ENCODE measurements at regions not wholly inside any gene's neighbourhood (a gene's known extent, or its start where the extent isn't known, plus 50 kb on each side); places are given as distances from the start of the nearest gene placed in this dataset.

GRCh38 chr11:109750964-109751363, 329.0 kb downstream of the C11orf87 start:
- TF ChIP-seq, protein P1, sequence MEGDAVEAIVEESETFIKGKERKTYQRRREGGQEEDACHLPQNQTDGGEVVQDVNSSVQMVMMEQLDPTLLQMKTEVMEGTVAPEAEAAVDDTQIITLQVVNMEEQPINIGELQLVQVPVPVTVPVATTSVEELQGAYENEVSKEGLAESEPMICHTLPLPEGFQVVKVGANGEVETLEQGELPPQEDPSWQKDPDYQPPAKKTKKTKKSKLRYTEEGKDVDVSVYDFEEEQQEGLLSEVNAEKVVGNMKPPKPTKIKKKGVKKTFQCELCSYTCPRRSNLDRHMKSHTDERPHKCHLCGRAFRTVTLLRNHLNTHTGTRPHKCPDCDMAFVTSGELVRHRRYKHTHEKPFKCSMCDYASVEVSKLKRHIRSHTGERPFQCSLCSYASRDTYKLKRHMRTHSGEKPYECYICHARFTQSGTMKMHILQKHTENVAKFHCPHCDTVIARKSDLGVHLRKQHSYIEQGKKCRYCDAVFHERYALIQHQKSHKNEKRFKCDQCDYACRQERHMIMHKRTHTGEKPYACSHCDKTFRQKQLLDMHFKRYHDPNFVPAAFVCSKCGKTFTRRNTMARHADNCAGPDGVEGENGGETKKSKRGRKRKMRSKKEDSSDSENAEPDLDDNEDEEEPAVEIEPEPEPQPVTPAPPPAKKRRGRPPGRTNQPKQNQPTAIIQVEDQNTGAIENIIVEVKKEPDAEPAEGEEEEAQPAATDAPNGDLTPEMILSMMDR (conservative IDR thresholded peaks at IDR 0.05; ENCODE audit: low read depth in 2 of 2), result no peak
- TF ChIP-seq, protein P2, sequence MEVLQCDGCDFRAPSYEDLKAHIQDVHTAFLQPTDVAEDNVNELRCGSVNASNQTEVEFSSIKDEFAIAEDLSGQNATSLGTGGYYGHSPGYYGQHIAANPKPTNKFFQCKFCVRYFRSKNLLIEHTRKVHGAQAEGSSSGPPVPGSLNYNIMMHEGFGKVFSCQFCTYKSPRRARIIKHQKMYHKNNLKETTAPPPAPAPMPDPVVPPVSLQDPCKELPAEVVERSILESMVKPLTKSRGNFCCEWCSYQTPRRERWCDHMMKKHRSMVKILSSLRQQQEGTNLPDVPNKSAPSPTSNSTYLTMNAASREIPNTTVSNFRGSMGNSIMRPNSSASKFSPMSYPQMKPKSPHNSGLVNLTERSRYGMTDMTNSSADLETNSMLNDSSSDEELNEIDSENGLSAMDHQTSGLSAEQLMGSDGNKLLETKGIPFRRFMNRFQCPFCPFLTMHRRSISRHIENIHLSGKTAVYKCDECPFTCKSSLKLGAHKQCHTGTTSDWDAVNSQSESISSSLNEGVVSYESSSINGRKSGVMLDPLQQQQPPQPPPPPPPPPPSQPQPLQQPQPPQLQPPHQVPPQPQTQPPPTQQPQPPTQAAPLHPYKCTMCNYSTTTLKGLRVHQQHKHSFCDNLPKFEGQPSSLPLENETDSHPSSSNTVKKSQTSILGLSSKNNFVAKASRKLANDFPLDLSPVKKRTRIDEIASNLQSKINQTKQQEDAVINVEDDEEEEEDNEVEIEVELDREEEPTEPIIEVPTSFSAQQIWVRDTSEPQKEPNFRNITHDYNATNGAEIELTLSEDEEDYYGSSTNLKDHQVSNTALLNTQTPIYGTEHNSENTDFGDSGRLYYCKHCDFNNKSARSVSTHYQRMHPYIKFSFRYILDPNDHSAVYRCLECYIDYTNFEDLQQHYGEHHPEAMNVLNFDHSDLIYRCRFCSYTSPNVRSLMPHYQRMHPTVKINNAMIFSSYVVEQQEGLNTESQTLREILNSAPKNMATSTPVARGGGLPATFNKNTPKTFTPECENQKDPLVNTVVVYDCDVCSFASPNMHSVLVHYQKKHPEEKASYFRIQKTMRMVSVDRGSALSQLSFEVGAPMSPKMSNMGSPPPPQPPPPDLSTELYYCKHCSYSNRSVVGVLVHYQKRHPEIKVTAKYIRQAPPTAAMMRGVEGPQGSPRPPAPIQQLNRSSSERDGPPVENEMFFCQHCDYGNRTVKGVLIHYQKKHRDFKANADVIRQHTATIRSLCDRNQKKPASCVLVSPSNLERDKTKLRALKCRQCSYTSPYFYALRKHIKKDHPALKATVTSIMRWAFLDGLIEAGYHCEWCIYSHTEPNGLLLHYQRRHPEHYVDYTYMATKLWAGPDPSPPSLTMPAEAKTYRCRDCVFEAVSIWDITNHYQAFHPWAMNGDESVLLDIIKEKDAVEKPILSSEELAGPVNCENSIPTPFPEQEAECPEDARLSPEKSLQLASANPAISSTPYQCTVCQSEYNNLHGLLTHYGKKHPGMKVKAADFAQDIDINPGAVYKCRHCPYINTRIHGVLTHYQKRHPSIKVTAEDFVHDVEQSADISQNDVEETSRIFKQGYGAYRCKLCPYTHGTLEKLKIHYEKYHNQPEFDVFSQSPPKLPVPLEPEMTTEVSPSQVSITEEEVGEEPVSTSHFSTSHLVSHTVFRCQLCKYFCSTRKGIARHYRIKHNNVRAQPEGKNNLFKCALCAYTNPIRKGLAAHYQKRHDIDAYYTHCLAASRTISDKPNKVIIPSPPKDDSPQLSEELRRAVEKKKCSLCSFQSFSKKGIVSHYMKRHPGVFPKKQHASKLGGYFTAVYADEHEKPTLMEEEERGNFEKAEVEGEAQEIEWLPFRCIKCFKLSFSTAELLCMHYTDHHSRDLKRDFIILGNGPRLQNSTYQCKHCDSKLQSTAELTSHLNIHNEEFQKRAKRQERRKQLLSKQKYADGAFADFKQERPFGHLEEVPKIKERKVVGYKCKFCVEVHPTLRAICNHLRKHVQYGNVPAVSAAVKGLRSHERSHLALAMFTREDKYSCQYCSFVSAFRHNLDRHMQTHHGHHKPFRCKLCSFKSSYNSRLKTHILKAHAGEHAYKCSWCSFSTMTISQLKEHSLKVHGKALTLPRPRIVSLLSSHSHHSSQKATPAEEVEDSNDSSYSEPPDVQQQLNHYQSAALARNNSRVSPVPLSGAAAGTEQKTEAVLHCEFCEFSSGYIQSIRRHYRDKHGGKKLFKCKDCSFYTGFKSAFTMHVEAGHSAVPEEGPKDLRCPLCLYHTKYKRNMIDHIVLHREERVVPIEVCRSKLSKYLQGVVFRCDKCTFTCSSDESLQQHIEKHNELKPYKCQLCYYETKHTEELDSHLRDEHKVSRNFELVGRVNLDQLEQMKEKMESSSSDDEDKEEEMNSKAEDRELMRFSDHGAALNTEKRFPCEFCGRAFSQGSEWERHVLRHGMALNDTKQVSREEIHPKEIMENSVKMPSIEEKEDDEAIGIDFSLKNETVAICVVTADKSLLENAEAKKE (CRISPR knock-in tag; IDR thresholded peaks at IDR 0.05), result no peak
- TF ChIP-seq REST (IDR thresholded peaks at IDR 0.05; ENCODE audit: unreplicated experiment) (no peak), JUNB (IDR thresholded peaks at IDR 0.05; ENCODE audit: unreplicated experiment) (no peak), POLR2AphosphoS5 (IDR thresholded peaks at IDR 0.05; ENCODE audit: low read depth) (no peak), EZH2 (IDR thresholded peaks at IDR 0.05; ENCODE audit: low read depth, unreplicated experiment) (no peak), CREB1 (CRISPR knock-in tag; IDR thresholded peaks at IDR 0.05; ENCODE audit: low read depth) (no peak), NANOG (IDR thresholded peaks at IDR 0.05; ENCODE audit: borderline replicate concordance) (no peak), EZH2phosphoT487 (IDR thresholded peaks at IDR 0.05; ENCODE audit: unreplicated experiment) (no peak), ZNF331 (CRISPR knock-in tag; IDR thresholded peaks at IDR 0.05; ENCODE audit: low read depth) (no peak), STAT1 (IDR thresholded peaks at IDR 0.05; ENCODE audit: unreplicated experiment) (no peak)
- TF ChIP-seq, protein P3, sequence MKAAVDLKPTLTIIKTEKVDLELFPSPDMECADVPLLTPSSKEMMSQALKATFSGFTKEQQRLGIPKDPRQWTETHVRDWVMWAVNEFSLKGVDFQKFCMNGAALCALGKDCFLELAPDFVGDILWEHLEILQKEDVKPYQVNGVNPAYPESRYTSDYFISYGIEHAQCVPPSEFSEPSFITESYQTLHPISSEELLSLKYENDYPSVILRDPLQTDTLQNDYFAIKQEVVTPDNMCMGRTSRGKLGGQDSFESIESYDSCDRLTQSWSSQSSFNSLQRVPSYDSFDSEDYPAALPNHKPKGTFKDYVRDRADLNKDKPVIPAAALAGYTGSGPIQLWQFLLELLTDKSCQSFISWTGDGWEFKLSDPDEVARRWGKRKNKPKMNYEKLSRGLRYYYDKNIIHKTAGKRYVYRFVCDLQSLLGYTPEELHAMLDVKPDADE (IDR thresholded peaks at IDR 0.05), result no peak
